ENCODE measurements at regions not wholly inside any gene's neighbourhood (a gene's known extent, or its start where the extent isn't known, plus 50 kb on each side); places are given as distances from the start of the nearest gene placed in this dataset.

GRCh38 chr6:51487937-51488336 lies 599.5 kb downstream of the PKHD1 start (continued):
- TF ChIP-seq ZNF597 (CRISPR knock-in tag; IDR thresholded peaks at IDR 0.05) (no peak), KLF12 (CRISPR knock-in tag; IDR thresholded peaks at IDR 0.05; ENCODE audit: borderline replicate concordance) (no peak), NONO (IDR thresholded peaks at IDR 0.05) (no peak), NONO (CRISPR knock-in tag; conservative IDR thresholded peaks at IDR 0.05) (no peak), GTF2F1 (IDR thresholded peaks at IDR 0.05; ENCODE audit: low read length) (no peak), AHDC1 (CRISPR knock-in tag; IDR thresholded peaks at IDR 0.05; ENCODE audit: borderline replicate concordance) (no peak)

GRCh38 chr6:51489133-51489532 lies 598.3 kb downstream of the PKHD1 start:
- no peaks in the 10 kb centered on the region for H3K27me3 ChIP-seq (ENCODE audit: control insufficient read depth in 1 of 2, insufficient read depth in 2 of 2, low read length in 2 of 2)
- intact Hi-C loops (cut with micrococcal nuclease; ENCODE audit: unreplicated experiment): no loop called here
- POLR2A ChIA-PET: no interaction called here
- no peaks in the 10 kb centered on the region for H3K79me2 ChIP-seq (ENCODE audit: insufficient read depth, low read length)
- DNase-seq (ENCODE audit: low spot score) (no peak), FAIRE-seq (no peak), ATAC-seq (no peak)
- H4K20me1 ChIP-seq (ENCODE audit: insufficient read depth, low read length): no peaks in the 10 kb centered on the region
- 33% methylated on average over 2 of the region's 2 CpGs for WGBS (ENCODE audit: low lambda C conversion rate)
- H3K9me3 ChIP-seq (ENCODE audit: low read length): 0 out of 2 replicates have a peak, but pooled peaks cover 5% of the 10 kb centered on the region
- no peak overlapping the region for H3K9ac ChIP-seq (ENCODE audit: insufficient read depth, low read depth, low read length)
- no peaks in the 10 kb centered on the region for H3K36me3 ChIP-seq (replicated peaks in 1 of 2; ENCODE audit: control insufficient read depth in 1 of 2, insufficient read depth in 2 of 2, low read length in 2 of 2)
- H3K4me2 ChIP-seq (ENCODE audit: low read depth, low read length): no peak overlapping the region
- BruUV-seq (replicated peaks): no TSS peak
- in situ Hi-C loops (cut with HindIII; ENCODE audit: extremely low pct_ligation_motif_present, low pct_unique_long_range_greater_than_20kb): no loop called here
- H3K4me1 ChIP-seq (ENCODE audit: insufficient read depth, low read length): no peaks in the 10 kb centered on the region
- H3K27ac ChIP-seq (ENCODE audit: extremely low read length, insufficient read depth, low read length): no peak overlapping the region
- H2AFZ ChIP-seq (ENCODE audit: low read length): no peak overlapping the region
- TF ChIP-seq SP1 (IDR thresholded peaks at IDR 0.05): no peak
- TF ChIP-seq SP1 (CRISPR knock-in tag; IDR thresholded peaks at IDR 0.05): no peak
- TF ChIP-seq RORA (CRISPR knock-in tag; IDR thresholded peaks at IDR 0.05): no peak
- no peak for TF ChIP-seq HOXA3 (CRISPR knock-in tag; IDR thresholded peaks at IDR 0.05)
- TF ChIP-seq ZNF253 (CRISPR knock-in tag; IDR thresholded peaks at IDR 0.05; ENCODE audit: borderline replicate concordance): no peak
- TF ChIP-seq SRY (CRISPR knock-in tag; IDR thresholded peaks at IDR 0.05): no peak
- no peak for TF ChIP-seq ZFP37 (CRISPR knock-in tag; IDR thresholded peaks at IDR 0.05; ENCODE audit: borderline replicate concordance)
- no peak for TF ChIP-seq CREM (IDR thresholded peaks at IDR 0.05)
- no peak for TF ChIP-seq CREM (CRISPR knock-in tag; IDR thresholded peaks at IDR 0.05)
- TF ChIP-seq ZFP41 (CRISPR knock-in tag; IDR thresholded peaks at IDR 0.05; ENCODE audit: borderline replicate concordance): no peak
- no peak for TF ChIP-seq RFXANK (CRISPR knock-in tag; IDR thresholded peaks at IDR 0.05)
- no peak for TF ChIP-seq ZNF354B (CRISPR knock-in tag; IDR thresholded peaks at IDR 0.05)
- H3K4me3 ChIP-seq (replicated peaks in 1 of 3; ENCODE audit: insufficient read depth in 1 of 3, low read depth in 2 of 3, low read length in 3 of 3): no peak overlapping the region
- CTCF ChIA-PET (ENCODE audit: low intra/inter-chr PET ratio, low total read pairs): no interaction called here
